Urothelium cell line (cell line): ENCODE measurements at regions not wholly inside any gene's neighbourhood (a gene's known extent, or its start where the extent isn't known, plus 50 kb on each side); places are given as distances from the start of the nearest gene placed in this dataset.

Experiments used
- DNase-seq: peaks from one replicate; pipeline ENCODE4 v3.0.0; 2011; ENCODE audit warnings: low spot score, mixed read lengths
- FAIRE-seq: peaks from 2 replicates; lab custom pipeline; 2011; peaks lifted over from hg19 to GRCh38; lab: Jason Lieb, UNC

DNA sequence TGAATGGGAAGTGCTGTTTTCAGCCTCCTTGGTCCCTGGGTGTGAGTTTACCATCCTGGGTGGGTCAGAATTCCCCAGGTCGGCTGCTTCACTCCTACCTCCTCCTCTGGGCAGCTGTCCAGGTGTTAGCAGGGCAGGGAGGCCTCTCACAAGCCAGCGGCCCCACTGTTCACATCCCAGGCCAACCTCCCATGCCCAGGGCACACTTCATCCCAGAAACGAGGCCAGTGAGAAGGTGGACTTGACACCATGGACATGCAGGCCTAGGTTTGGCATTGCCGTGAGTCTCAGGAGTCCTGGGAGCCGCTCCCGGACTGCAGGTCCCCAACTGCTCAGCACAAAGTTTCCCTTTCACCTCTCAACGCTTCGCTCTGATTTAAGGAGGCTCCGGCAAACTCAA, 229.6 kb upstream of the IRX2 start:
- DNase-seq (no peak), FAIRE-seq (no peak)

DNA sequence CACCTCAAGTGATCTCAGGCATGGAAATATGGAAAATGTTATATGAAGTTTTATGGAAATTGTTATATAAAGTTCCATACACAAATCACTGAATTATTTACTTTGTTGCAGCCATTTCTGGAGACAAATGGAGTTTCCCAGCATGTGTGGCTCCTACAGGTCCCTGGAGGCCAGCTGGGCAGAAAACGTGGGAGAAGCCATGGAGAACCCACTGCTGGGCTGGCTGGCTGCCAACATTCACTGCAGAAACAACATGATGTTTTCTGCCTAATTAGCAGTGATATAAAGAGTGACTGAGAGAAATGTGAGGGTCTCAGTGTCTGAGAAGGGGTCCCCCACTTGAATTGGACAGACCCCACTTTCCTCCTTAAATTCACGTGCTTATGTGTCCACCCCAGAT, 208.8 kb upstream of the IRX2 start:
- FAIRE-seq (no peak), DNase-seq (no peak)

GRCh38 chr5:2958976-2959375, 207.5 kb upstream of the IRX2 start:
- no peak for FAIRE-seq
- no peak for DNase-seq

DNA sequence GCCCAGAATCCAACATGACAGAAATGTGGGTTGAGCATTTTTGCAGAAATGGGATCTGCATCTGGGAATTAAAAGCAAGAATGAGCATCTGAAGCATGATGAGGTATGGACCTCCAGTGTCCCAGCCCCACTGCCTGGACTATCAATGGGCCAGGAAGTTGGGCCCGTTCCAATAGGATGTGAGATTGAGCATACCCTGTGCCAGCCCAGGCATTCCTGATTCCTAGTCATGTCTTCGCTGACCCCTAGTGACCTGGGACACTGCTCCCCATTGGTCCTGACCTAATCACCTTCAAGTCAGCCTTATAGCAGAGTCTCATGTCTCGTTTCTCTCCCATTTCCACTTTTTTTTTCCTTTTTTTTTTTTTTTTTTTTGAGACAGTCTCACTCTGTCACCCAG, 197.4 kb upstream of the IRX2 start:
- DNase-seq (no peak), FAIRE-seq (no peak)

GRCh38 chr5:2946315-2946714, 194.8 kb upstream of the IRX2 start:
- DNase-seq = no peak
- no peak for FAIRE-seq

GRCh38 chr5:2936413-2936812, 184.9 kb upstream of the IRX2 start:
- no peak for FAIRE-seq

DNA sequence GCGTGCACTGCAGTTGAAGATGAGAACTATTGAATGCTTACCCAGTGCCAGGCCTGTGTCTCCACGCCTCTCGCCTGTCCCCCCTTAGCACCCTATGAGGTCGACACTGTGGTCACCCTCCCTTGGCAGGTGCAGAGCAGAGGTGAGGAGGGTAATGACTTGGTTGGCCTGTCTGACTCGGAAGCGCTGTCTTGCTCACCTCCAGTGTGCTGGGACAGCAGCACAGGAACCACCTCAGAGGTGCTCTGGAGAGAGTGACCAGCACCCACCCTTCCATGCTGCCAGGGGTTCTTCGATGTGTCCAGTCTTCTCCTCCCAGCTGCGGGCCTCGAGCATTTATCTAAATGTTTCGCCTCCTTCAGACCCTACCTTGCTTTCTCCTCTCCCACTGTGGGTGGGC, 178.3 kb upstream of the IRX2 start:
- DNase-seq (no peak), FAIRE-seq (no peak)

More at GRCh38 chr5:2936413-2936812, 184.9 kb upstream of the IRX2 start:
- no peak for DNase-seq

DNA sequence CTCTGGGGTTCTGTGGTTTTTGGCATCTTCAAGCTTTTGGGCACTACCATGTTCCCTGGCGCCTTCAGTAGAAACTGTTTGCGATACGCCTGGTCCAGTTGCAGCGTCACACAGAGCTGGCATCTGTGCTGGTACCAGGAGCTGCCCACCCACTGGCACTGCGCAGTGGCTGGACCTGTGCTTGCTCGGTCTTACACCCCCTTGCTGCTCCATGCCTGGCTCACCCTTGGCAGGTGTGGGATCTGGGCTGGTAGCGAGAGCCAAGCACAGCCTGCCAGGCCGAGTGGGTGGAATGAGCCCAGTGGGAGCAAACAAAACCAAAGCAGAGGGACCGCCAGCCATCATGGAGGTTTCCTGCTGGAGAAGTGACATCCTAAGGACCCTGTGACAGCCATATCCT, 170.2 kb upstream of the IRX2 start:
- DNase-seq (no peak), FAIRE-seq (no peak)

- DNase-seq = no peak
- FAIRE-seq = no peak
Observed at GRCh38 chr5:2921176-2921575, 169.7 kb upstream of the IRX2 start.

- no peak for DNase-seq
- FAIRE-seq = no peak
Observed at GRCh38 chr5:2920312-2920711, 168.8 kb upstream of the IRX2 start.

DNA sequence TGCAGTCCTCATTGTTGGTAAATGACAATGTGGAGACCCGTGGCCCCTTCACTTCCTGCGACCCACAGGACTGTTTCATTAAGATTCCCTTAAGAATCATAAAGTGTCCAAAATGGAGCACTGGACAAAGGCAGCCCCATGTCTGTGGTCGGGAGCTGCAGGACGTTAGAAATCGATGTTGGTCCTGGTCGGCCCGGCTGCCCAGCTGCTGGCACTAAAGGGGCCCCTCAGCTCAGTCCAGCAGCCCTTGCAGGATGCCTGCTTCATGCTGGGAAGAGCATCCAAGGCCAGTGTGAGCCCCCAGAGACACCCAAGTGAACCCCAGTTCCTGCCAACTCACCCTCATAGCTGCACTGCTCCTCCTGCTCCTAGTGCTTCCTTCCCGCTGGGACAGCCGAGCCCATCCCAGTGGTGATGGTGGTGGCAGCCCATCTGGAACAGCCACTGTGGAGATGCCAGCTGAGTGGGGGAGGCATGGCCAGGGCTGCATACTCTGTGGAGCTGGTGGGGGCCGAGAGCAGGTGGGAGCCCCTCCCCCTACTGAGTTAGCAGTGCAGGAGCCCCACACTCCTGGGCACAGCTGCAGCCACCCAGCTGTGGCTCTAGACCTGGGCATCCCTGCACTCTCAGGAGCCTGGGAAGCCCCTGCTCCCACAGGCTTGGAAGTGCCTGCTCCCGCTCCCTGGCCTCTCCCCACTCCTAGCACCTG, 168.0 kb upstream of the IRX2 start:
- DNase-seq = no peak
- FAIRE-seq = no peak

DNA sequence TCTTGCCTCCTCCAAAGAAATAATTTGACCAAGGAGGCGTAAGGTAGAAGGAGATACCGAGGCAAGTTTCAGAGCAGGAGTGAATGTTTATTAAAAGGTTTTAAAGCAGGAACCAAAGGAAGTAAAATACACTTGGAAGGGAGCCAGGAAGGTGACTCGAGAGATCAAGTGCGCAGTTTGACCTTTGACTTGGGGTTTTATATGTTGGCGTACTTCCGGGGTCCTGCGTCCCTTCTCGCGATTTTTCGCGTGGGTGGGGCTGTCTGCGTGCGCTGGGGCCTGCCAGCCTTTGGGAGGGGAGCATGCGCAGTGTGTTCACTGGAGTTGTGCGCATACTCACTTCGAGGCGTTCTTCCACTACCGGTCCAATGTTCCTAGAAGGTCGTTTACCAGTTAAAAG, 166.0 kb upstream of the IRX2 start:
- DNase-seq = no peak
- no peak for FAIRE-seq

DNA sequence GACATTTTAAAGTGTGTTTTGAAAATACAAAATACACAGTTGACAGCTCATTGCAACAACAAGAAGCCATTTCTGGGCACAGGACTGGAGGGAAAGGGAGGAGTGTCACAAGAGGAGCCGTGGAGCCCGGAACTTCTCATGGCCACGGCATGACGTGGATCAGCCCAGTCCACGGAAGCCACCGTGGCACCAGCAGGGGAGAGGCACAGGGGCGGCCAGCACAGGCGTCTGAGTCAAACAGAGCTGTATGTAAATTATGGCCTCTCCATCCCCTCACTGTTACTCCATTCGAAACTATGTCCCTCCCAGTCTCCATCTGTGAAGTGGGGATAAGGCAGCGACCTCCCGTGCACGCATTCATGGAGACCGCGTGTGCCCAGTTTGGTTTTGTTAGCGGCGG, 165.6 kb upstream of the IRX2 start:
- DNase-seq (no peak), FAIRE-seq (no peak)

- no peak for FAIRE-seq
- no peak for DNase-seq
Observed at GRCh38 chr5:2916076-2916682, 164.7 kb upstream of the IRX2 start.

DNA sequence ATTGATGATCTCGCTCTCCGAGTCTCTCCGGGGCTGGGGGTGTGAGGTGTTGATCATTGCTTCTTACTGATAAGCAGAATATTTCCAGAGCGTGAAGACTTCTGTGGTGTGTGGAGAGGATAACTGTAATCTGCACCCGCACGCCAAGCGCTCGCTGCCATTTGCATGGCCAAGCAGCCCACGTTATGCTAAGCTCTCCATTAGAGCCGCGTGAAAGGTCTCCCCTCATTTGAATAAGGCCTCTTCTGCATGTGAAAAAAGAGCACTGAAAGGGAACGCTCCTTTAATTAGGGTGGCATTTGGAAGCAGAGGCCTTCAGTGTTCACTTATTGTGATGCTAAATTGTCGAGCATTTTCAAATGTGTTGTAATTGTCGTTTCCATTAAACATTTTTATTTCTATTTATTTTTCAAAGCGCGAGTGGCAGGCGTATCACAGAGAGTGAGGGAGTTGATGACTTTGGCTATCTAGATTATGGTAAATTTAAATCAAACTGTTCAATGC, 163.6 kb upstream of the IRX2 start:
- no peak for DNase-seq
- no peak for FAIRE-seq

- DNase-seq = no peak
- FAIRE-seq = no peak
Observed at GRCh38 chr5:2914022-2914661, 162.7 kb upstream of the IRX2 start.

DNA sequence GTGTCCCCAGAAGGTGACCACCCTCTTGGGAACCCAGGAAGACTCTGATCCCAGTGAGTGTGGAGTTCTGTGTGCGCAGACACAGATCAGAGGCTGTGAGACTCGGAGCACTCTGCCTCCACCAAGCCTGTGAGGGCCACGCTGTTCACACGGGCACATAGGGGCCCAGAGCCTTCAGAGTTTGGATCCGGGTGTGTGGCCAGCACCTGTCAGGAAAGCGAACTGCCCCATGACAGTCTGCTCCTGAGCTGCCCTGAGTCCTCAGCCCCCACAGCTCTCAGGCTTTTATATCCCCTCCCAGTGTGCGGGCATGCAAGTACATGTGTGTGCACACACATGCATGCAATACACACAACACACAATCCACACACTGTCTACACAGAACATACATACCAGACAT, 161.8 kb upstream of the IRX2 start:
- FAIRE-seq (no peak), DNase-seq (no peak)

DNA sequence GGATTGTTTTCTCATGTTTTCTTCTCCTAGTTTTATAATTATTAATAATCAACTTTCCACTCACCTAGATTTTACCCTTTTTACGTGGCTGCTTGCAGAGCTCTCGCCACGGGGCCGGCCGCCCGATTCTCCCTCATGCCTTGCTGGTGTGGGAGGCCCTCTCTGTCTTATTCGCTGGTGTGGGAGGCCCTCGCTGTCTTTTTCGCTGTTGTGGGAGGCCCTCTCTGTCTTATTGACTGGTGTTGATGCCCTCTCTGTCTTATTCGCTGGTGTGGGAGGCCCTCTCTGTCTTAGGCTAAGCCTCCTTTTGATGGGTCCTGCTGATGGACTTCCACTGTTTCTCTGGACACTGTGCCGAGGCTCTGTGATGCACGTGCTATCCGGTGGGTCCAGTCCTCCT, 161.3 kb upstream of the IRX2 start:
- DNase-seq (no peak), FAIRE-seq (no peak)

- no peak for FAIRE-seq
- DNase-seq = no peak
Observed at GRCh38 chr5:2910401-2911175, 159.1 kb upstream of the IRX2 start.

- DNase-seq (no peak), FAIRE-seq (no peak)
Observed at GRCh38 chr5:2909035-2909434, 157.6 kb upstream of the IRX2 start.

GRCh38 chr5:2908086-2908485, 156.6 kb upstream of the IRX2 start:
- DNase-seq = no peak
- FAIRE-seq = no peak
